ENCODE measurements at regions not wholly inside any gene's neighbourhood (a gene's known extent, or its start where the extent isn't known, plus 50 kb on each side); places are given as distances from the start of the nearest gene placed in this dataset.

DNA sequence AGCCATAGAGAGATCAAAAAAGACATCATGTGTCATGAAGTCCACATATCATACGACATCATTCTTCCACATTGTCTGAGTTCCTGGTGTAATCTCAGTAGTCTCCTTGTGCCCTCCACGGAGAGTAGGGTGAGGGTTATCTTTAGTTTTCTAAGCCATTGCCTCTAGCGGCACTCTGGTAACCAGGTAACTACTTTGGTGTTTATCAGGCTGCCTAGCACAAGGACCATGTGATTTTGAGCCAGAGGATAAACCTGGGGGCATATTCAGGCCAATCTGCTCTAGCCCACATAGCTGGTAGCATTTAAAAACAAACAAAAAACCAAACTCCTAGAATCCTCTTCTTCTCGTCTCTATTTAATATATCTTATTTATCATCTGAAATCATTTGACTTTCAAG is 147.4 kb downstream of the GDAP2 start:
- Histone ChIP-seq H3K27me3 (ENCODE audit: control insufficient read depth, insufficient read depth, low read length) (no peaks in the 10 kb centered on the region), H2AFZ (replicated peaks; ENCODE audit: low read length, poor library complexity) (peak overlapping the region; percentile 84), H3K4me3 (ENCODE audit: insufficient read depth, low read depth, low read length) (no peak overlapping the region), H3K14ac (replicated peaks; ENCODE audit: low read depth, low read length) (peak overlapping the region; percentile 12; the same call in 1 of the 2 replicates), H3K9ac (ENCODE audit: low read depth, low read length) (no peak overlapping the region), H4K91ac (ENCODE audit: insufficient read depth, low read depth, low read length) (no peak overlapping the region), H3K23ac (ENCODE audit: low read depth, low read length) (peak overlapping the region; percentile 7; the same call in 1 of the 2 replicates), H3K36me3 (ENCODE audit: control insufficient read depth, insufficient read depth, low read length) (no peaks in the 10 kb centered on the region), H4K8ac (ENCODE audit: low read depth in 2 of 2, low read length in 2 of 2) (peak overlapping the region; percentile 29 to 36; a peak in 2 of 4 replicates), H3K27ac (ENCODE audit: insufficient read depth, low read length) (no peak overlapping the region), H2BK20ac (ENCODE audit: low read depth, low read length) (peak overlapping the region; percentile 13; the same call in 1 of the 2 replicates), H3K79me1 (ENCODE audit: low read depth in 1 of 2, low read length in 2 of 2) (no peaks in the 10 kb centered on the region), H2BK5ac (ENCODE audit: low read depth, low read length, poor library complexity, severe bottlenecking) (no peak overlapping the region), H3K9me1 (ENCODE audit: insufficient read depth, low read length) (peaks cover 3% of the 10 kb centered on the region; the same call in 1 of the 2 replicates), H3K4me1 (ENCODE audit: control insufficient read depth, insufficient read depth, low read length) (peaks cover 3% of the 10 kb centered on the region), H2BK120ac (ENCODE audit: low read depth, low read length) (no peak overlapping the region), H2AK5ac (ENCODE audit: low read depth, low read length) (no peak overlapping the region), H3K56ac (ENCODE audit: extremely low read depth, insufficient read depth, low read length) (no peak overlapping the region), H2AK9ac (replicated peaks; ENCODE audit: low read depth, low read length, poor library complexity) (no peak overlapping the region), H4K5ac (ENCODE audit: low read depth, low read length) (0 out of 2 replicates have a peak overlapping the region, but pooled peaks have one; percentile 9), H3K4me2 (ENCODE audit: low read depth, low read length) (no peak overlapping the region; the same call in 1 of the 2 replicates), H3K4ac (ENCODE audit: low read depth, low read length) (peak overlapping the region; percentile 6; the same call in 1 of the 2 replicates), H3K18ac (ENCODE audit: low read depth, low read length) (no peak overlapping the region), H4K20me1 (ENCODE audit: insufficient read depth, low read length) (no peaks in the 10 kb centered on the region), H3K9me3 (ENCODE audit: control insufficient read depth, insufficient read depth, low read length) (no peaks in the 10 kb centered on the region), H2BK15ac (ENCODE audit: low read depth, low read length) (peak overlapping the region; percentile 42; the same call in 1 of the 3 replicates)
- DNase-seq (no peak), ATAC-seq (ENCODE audit: low read depth) (no peak)
- BruUV-seq (replicated peaks): no TSS peak
- WGBS, 2 experiments (ENCODE audit: extremely low coverage in 2 of 2, insufficient read length in 1 of 2): 100% methylated on average over 1 of the region's 4 CpGs; no CpG with 5 or more reads in 1 of the 2 experiments
- in situ Hi-C loops (cut with MboI; ENCODE audit: low sequenced_read_pairs): no loop called here
- CTCF ChIA-PET: interaction anchor here (0.7 to 1.6 kb wide), 2 partner anchors 11 to 12 kb away, joined by 3 to 4 read pairs; no protein-coding TSS in a partner anchor
- POLR2A ChIA-PET (ENCODE audit: unreplicated experiment): no interaction called here
- dilution Hi-C loops (cut with HindIII; ENCODE audit: low sequenced_read_pairs, unreplicated experiment): no loop called here
- TF ChIP-seq MXI1 (IDR thresholded peaks at IDR 0.05; ENCODE audit: borderline replicate concordance, low read depth, low read length) (no peak), BHLHE40 (IDR thresholded peaks at IDR 0.05; ENCODE audit: low read depth, low read length) (no peak), CEBPB (IDR thresholded peaks at IDR 0.05; ENCODE audit: low read depth, low read length) (no peak), MAZ (IDR thresholded peaks at IDR 0.05; ENCODE audit: borderline replicate concordance, low read depth, low read length) (no peak), POLR2A (IDR thresholded peaks at IDR 0.05; ENCODE audit: low read depth, low read length) (no peak), FOS (IDR thresholded peaks at IDR 0.05; ENCODE audit: low read depth, low read length) (no peak), SMC3 (IDR thresholded peaks at IDR 0.05; ENCODE audit: low read depth, low read length) (no peak), RFX5 (IDR thresholded peaks at IDR 0.05; ENCODE audit: low read depth, low read length) (no peak), RAD21 (IDR thresholded peaks at IDR 0.05; ENCODE audit: low read length) (no peak), MAFK (IDR thresholded peaks at IDR 0.05; ENCODE audit: low read depth, low read length) (no peak), NFE2L2 (IDR thresholded peaks at IDR 0.05; ENCODE audit: low read depth, low read length) (no peak), CHD1 (IDR thresholded peaks at IDR 0.05; ENCODE audit: low read depth, low read length) (no peak)
- TF ChIP-seq, protein P1, sequence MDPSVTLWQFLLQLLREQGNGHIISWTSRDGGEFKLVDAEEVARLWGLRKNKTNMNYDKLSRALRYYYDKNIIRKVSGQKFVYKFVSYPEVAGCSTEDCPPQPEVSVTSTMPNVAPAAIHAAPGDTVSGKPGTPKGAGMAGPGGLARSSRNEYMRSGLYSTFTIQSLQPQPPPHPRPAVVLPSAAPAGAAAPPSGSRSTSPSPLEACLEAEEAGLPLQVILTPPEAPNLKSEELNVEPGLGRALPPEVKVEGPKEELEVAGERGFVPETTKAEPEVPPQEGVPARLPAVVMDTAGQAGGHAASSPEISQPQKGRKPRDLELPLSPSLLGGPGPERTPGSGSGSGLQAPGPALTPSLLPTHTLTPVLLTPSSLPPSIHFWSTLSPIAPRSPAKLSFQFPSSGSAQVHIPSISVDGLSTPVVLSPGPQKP (IDR thresholded peaks at IDR 0.05; ENCODE audit: borderline replicate concordance, low read depth, low read length): no peak
- TF ChIP-seq, protein P2, sequence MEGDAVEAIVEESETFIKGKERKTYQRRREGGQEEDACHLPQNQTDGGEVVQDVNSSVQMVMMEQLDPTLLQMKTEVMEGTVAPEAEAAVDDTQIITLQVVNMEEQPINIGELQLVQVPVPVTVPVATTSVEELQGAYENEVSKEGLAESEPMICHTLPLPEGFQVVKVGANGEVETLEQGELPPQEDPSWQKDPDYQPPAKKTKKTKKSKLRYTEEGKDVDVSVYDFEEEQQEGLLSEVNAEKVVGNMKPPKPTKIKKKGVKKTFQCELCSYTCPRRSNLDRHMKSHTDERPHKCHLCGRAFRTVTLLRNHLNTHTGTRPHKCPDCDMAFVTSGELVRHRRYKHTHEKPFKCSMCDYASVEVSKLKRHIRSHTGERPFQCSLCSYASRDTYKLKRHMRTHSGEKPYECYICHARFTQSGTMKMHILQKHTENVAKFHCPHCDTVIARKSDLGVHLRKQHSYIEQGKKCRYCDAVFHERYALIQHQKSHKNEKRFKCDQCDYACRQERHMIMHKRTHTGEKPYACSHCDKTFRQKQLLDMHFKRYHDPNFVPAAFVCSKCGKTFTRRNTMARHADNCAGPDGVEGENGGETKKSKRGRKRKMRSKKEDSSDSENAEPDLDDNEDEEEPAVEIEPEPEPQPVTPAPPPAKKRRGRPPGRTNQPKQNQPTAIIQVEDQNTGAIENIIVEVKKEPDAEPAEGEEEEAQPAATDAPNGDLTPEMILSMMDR (conservative IDR thresholded peaks at IDR 0.05; ENCODE audit: low read depth, low read length): no peak
- intact Hi-C loops (cut with micrococcal nuclease): no loop called here

Data from IMR-90 (cell line).